NCI-H446 (cell line): ENCODE measurements at regions not wholly inside any gene's neighbourhood (a gene's known extent, or its start where the extent isn't known, plus 50 kb on each side); places are given as distances from the start of the nearest gene placed in this dataset.
"Not testable (repeated sequence)": the region's sequence is repeated elsewhere in the genome, so short reads cannot be mapped to it uniquely, and the experiment has no call there.

ENCODE experiments used
- DNase-seq, 2 experiments: peaks; one replicate each; lab custom pipeline; 2025; lab: John Stamatoyannopoulos, UW

- no peak for DNase-seq
Observed at GRCh38 chr2:217593732-217594131, 409.1 kb downstream of the TNS1 start.

- DNase-seq = no peak
Observed at GRCh38 chr2:217588266-217588665, 414.5 kb downstream of the TNS1 start.

- no peak for DNase-seq
Observed at GRCh38 chr2:217585362-217585761, 417.4 kb downstream of the TNS1 start.

- not testable (repeated sequence) for DNase-seq
Observed at GRCh38 chr2:217580407-217580806, 422.4 kb downstream of the TNS1 start.

GRCh38 chr2:217573571-217573970 is 429.2 kb downstream of the TNS1 start:
- DNase-seq = no peak

GRCh38 chr2:217570394-217570793 is 432.4 kb downstream of the TNS1 start:
- DNase-seq = no peak

- no peak for DNase-seq
Observed at GRCh38 chr2:217568289-217568971, 434.4 kb downstream of the TNS1 start.

GRCh38 chr2:217563565-217563964 is 439.2 kb downstream of the TNS1 start:
- no peak for DNase-seq

- no peak for DNase-seq
Observed at GRCh38 chr2:217562871-217563480, 439.8 kb downstream of the TNS1 start.

GRCh38 chr2:217559084-217559483 is 443.7 kb downstream of the TNS1 start:
- no peak for DNase-seq

- no peak for DNase-seq
Observed at GRCh38 chr2:217555081-217555876, 447.5 kb downstream of the TNS1 start.

GRCh38 chr2:217553679-217554078 is 449.1 kb downstream of the TNS1 start:
- no peak for DNase-seq

- no peak for DNase-seq
Observed at GRCh38 chr2:217553202-217553601, 449.6 kb downstream of the TNS1 start.

- no peak for DNase-seq
Observed at GRCh38 chr2:217552081-217552480, 450.7 kb downstream of the TNS1 start.

GRCh38 chr2:217551252-217551899 is 451.4 kb downstream of the TNS1 start:
- DNase-seq = no peak

- DNase-seq = no peak
Observed at GRCh38 chr2:217539126-217539525, 463.7 kb downstream of the TNS1 start.

- no peak for DNase-seq
Observed at GRCh38 chr2:217538719-217539118, 464.1 kb downstream of the TNS1 start.

GRCh38 chr2:217535957-217536708 is 466.7 kb downstream of the TNS1 start:
- DNase-seq = no peak

GRCh38 chr2:217530392-217531090 is 472.3 kb downstream of the TNS1 start:
- DNase-seq = peak in 1 of 2 experiments; percentile 11

GRCh38 chr2:217529271-217529670 is 473.5 kb downstream of the TNS1 start:
- no peak for DNase-seq

GRCh38 chr2:217527590-217528202 is 475.1 kb downstream of the TNS1 start:
- DNase-seq = no peak
